HG02981 (cell line): ENCODE measurements at regions not wholly inside any gene's neighbourhood (a gene's known extent, or its start where the extent isn't known, plus 50 kb on each side); places are given as distances from the start of the nearest gene placed in this dataset.

Experiments used
- ATAC-seq: cut with Tn5 transposase; IDR thresholded peaks from one replicate; pipeline ENCODE4 v1.9.1; 2021; ENCODE audit warnings: mild to moderate bottlenecking, moderate library complexity; ENCODE audit not compliant: unreplicated experiment

- ATAC-seq, result no peak
Observed at GRCh38 chr10:30127120-30127541, 67.7 kb upstream of the JCAD start.

DNA sequence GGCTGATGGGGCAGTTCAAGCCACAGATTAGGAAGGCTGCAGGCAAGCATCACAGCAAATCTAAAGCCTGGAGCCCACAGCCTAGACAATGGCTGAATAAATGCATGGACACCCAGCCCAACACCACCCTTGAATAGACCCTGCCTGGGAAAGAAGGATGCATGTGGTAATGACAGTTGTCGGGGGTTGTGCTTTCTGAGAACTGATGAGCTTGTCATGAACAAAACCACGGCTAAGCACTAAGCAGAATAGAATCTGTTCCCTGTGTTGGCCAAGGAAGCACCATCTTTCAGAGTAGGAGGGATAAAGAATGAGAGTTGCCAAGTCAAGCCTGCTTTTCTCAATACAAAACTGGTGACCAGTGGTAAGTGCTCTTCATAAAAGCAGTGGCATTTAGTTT lies 66.1 kb upstream of the JCAD start:
- no peak for ATAC-seq

GRCh38 chr10:30124704-30125103 lies 65.3 kb upstream of the JCAD start:
- no peak for ATAC-seq

GRCh38 chr10:30121401-30121800 lies 62.0 kb upstream of the JCAD start:
- no peak for ATAC-seq

- ATAC-seq, result no peak
Observed at GRCh38 chr10:30118590-30118989, 59.2 kb upstream of the JCAD start.

DNA sequence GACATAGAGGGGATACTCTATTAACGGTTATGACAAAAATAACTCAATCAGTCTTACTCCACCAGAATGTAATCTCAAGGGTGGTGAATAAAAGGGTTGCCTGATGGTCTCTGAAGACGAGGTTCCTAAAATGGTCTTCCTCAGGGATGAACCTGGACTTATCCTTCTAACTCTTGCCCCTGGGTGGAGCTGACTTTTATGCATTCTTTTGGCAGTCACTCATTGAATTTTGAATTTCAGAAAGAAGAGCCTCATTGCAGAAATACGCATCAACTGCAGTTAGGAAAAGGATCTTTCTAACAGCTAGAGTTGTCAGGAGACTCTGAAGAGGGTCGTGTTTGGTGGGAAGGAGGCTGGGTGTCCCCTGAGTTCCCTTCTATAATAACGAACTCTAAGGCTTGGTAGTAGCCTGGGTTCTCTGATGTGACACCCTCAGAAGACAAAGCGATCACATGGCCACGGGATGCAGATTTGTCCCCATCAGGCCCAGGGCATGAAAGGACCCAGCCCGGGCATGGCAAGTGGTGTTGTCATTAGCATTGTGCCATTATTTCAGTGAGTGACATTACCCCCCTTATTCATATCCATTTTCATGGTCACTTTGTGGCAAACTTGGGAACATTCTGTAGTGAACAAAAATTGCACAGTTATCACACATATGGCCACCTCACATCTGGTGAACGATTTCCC lies 58.6 kb upstream of the JCAD start:
- no peak for ATAC-seq

DNA sequence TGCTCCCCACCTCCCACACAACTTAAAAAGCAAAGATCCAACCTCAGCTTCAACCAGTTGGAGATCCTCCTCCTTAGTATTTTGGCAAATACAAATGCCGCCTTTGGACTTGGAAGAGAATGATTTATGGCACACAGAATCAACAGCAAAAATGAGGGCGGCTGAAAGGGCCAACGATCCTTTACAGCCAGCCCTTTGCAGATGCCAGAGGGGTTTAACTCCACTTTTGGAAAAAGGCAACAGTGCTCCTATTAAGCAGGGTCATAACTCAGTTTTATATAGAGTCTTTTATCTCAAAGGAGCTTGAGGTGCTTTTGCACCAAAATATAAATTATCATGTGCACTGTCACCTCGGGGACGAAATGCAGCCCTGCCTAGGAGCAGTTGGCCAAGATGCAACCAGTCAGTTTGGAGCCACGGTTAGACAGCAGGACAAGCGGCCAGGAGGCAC lies 56.7 kb upstream of the JCAD start:
- ATAC-seq, result no peak

GRCh38 chr10:30115626-30115940 lies 56.2 kb upstream of the JCAD start:
- no peak for ATAC-seq

GRCh38 chr10:30114881-30115625 lies 55.7 kb upstream of the JCAD start:
- no peak for ATAC-seq

- no peak for ATAC-seq
Observed at GRCh38 chr10:30114401-30114800, 55.0 kb upstream of the JCAD start.

DNA sequence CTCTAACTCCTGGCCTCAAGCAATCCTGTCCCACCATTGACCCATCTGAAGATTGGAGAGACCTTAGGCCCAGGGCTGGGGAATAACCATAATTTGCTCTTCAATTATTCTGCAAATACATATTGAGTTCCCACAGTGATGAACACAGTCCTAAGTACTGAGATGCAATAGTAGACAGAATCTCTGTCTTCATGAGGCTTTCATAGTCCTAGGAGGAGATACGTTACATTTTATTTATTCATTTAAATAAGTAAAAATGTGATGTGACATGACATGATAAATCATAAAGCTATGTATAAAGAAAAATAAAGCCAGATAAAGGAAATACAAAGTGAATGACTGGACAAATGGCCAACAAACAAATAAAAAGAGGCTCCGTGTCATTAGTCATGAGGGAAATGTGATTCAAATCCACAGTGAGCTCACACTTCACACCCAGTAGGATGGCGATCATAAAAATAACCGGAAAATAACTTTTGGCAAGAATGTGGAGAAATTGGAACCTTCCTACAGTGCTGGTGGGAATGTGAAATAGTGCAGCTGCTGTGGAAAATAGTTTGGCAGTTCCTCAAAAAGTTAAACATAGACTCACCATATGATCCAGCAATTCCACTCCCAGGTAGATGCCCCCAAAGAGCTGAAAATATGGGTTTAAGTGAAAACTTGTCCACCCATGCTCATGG lies 52.1 kb upstream of the JCAD start:
- ATAC-seq, result no peak
